GM19035 (cell line): ENCODE measurements at regions not wholly inside any gene's neighbourhood (a gene's known extent, or its start where the extent isn't known, plus 50 kb on each side); places are given as distances from the start of the nearest gene placed in this dataset.
"Not testable (repeated sequence)": the region's sequence is repeated elsewhere in the genome, so short reads cannot be mapped to it uniquely, and the experiment has no call there.

Experiments
- ATAC-seq: cut with Tn5 transposase; IDR thresholded peaks from one replicate; pipeline ENCODE4 v1.9.1; 2021; ENCODE audit not compliant: unreplicated experiment

- no peak for ATAC-seq
These were observed 102.2 kb downstream of the CDC42EP3 start for GRCh38 chr2:37569131-37569823.

GRCh38 chr2:37569986-37570679 lies 101.3 kb downstream of the CDC42EP3 start:
- ATAC-seq: no peak

GRCh38 chr2:37570773-37571586 lies 100.5 kb downstream of the CDC42EP3 start:
- peak; percentile 81 for ATAC-seq

GRCh38 chr2:37571587-37572136 lies 99.8 kb downstream of the CDC42EP3 start:
- ATAC-seq: no peak

GRCh38 chr2:37573451-37574388 lies 97.7 kb downstream of the CDC42EP3 start:
- peak; percentile 60 for ATAC-seq

- no peak for ATAC-seq
These were observed 95.7 kb downstream of the CDC42EP3 start for GRCh38 chr2:37575780-37576179.

- not testable (repeated sequence) for ATAC-seq
These were observed 95.2 kb downstream of the CDC42EP3 start for GRCh38 chr2:37576194-37576593.

- no peak for ATAC-seq
These were observed 94.6 kb downstream of the CDC42EP3 start for GRCh38 chr2:37576831-37577230.

- ATAC-seq: no peak
These were observed 92.2 kb downstream of the CDC42EP3 start for GRCh38 chr2:37579192-37579713.

GRCh38 chr2:37579949-37580348 lies 91.5 kb downstream of the CDC42EP3 start:
- ATAC-seq: not testable (repeated sequence)

- ATAC-seq: no peak
These were observed 90.0 kb downstream of the CDC42EP3 start for GRCh38 chr2:37581433-37581832.

- no peak for ATAC-seq
These were observed 88.8 kb downstream of the CDC42EP3 start for GRCh38 chr2:37582481-37583220.

GRCh38 chr2:37583402-37583801 lies 88.0 kb downstream of the CDC42EP3 start:
- no peak for ATAC-seq

- no peak for ATAC-seq
These were observed 87.6 kb downstream of the CDC42EP3 start for GRCh38 chr2:37583867-37584266.

- peak; percentile 30 for ATAC-seq
These were observed 86.0 kb downstream of the CDC42EP3 start for GRCh38 chr2:37585295-37585908.

GRCh38 chr2:37585982-37586621 lies 85.3 kb downstream of the CDC42EP3 start:
- peak; percentile 58 for ATAC-seq

- ATAC-seq: no peak
These were observed 84.7 kb downstream of the CDC42EP3 start for GRCh38 chr2:37586663-37587317.

- no peak for ATAC-seq
These were observed 83.6 kb downstream of the CDC42EP3 start for GRCh38 chr2:37587817-37588216.
